B cell (primary cell): ENCODE measurements at regions not wholly inside any gene's neighbourhood (a gene's known extent, or its start where the extent isn't known, plus 50 kb on each side); places are given as distances from the start of the nearest gene placed in this dataset.

Experiments used
- ATAC-seq: fragments of 200-7000 bp; cut with Tn5 transposase; one replicate; pipeline ENCODE4 v1.10.0; 2021; ENCODE audit warnings: low read depth, mild to moderate bottlenecking, moderate number of reproducible peaks, moderate library complexity
- CTCF ChIA-PET: fragments of 350-600 bp; sonication (Branson Sonifier 250); formaldehyde crosslinking; loops from one replicate; lab custom pipeline; 2021; ENCODE audit warnings: antibody characterized with exemption, inconsistent platforms; lab: Charles Lee
- POLR2A ChIA-PET: fragments of 350-600 bp; sonication (Branson Sonifier 250); formaldehyde crosslinking; loops from one replicate; lab custom pipeline; 2021; ENCODE audit warnings: antibody characterized with exemption; lab: Charles Lee
- DNase-seq: peaks from one replicate; pipeline ENCODE4 v3.0.0; 2013
- H2AFZ ChIP-seq: 2 replicates; pipeline ENCODE4 v1.6.1; 2012; ENCODE audit warnings: mild to moderate bottlenecking, low read depth, low read length; ENCODE audit not compliant: insufficient read depth, poor library complexity, severe bottlenecking
- H3K27ac ChIP-seq, 2 donors: 1 replicate in 1 of 2; 2 replicates in 1 of 2; pipeline ENCODE4 v1.5.1; 2012 to 2013; ENCODE audit warnings: low read length in 2 of 2, mild to moderate bottlenecking in 2 of 2, moderate library complexity in 1 of 2
- H3K27me3 ChIP-seq, 4 experiments: fragments of 200-600 bp in 1 of 4; sonication (generic) in 1 of 4; replicated peaks in 1 of 4; 1 replicate in 2 of 4; 2 replicates in 2 of 4; pipeline versions ENCODE4 v1.6.1 to v1.7.0; 2013 to 2016; ENCODE audit warnings: low read length in 3 of 4, mild to moderate bottlenecking in 2 of 4, mixed read lengths in 1 of 4, moderate library complexity in 1 of 4; ENCODE audit not compliant: insufficient read depth in 4 of 4, control insufficient read depth in 3 of 4; ENCODE audit errors: control extremely low read depth in 1 of 4
- H3K36me3 ChIP-seq, 2 experiments: replicated peaks in 1 of 2; 1 replicate in 1 of 2; 2 replicates in 1 of 2; pipeline versions ENCODE4 v1.6.1 to v1.7.1; 2013; ENCODE audit warnings: low read length in 1 of 2; ENCODE audit not compliant: insufficient read depth in 2 of 2, control insufficient read depth in 1 of 2; ENCODE audit errors: control extremely low read depth in 1 of 2, extremely low read depth in 1 of 2
- H3K4me1 ChIP-seq, 2 donors: fragments of 200-600 bp in 1 of 2; sonication (generic) in 1 of 2; 1 replicate in 1 of 2; 2 replicates in 1 of 2; pipeline versions ENCODE4 v1.5.1 to v1.6.1; 2013 to 2017; ENCODE audit warnings: low read length in 2 of 2; ENCODE audit not compliant: control insufficient read depth in 2 of 2, insufficient read depth in 2 of 2
- H3K4me2 ChIP-seq: replicated peaks from 2 replicates; pipeline ENCODE3; 2012; ENCODE audit warnings: mild to moderate bottlenecking, low read depth, low read length; ENCODE audit not compliant: poor library complexity, severe bottlenecking
- H3K4me3 ChIP-seq, 5 experiments: fragments of 200-600 bp in 1 of 5; sonication (generic) in 1 of 5; 1 replicate in 3 of 5; 2 replicates in 2 of 5; pipeline versions ENCODE4 v1.5.1 to v1.7.0; 2011 to 2016; ENCODE audit warnings: low read length in 4 of 5, mild to moderate bottlenecking in 4 of 5, low read depth in 2 of 5, control low read depth in 1 of 5, moderate library complexity in 1 of 5; ENCODE audit not compliant: insufficient read depth in 1 of 5; ENCODE audit errors: control extremely low read depth in 1 of 5, extremely low read depth in 1 of 5
- H3K79me2 ChIP-seq: fragments of 200-600 bp; sonication (generic); one replicate; pipeline ENCODE4 v1.6.0; 2016; ENCODE audit warnings: low read length; ENCODE audit not compliant: control insufficient read depth, insufficient read depth
- H3K9ac ChIP-seq: fragments of 200-600 bp; sonication (generic); 2 replicates; pipeline ENCODE4 v1.6.1; 2017; ENCODE audit warnings: mild to moderate bottlenecking, low read length, moderate library complexity
- H3K9me3 ChIP-seq, 3 donors: one replicate each; pipeline versions ENCODE4 v1.6.1 to v1.7.1; 2013; ENCODE audit warnings: low read length in 2 of 3; ENCODE audit not compliant: control insufficient read depth in 2 of 3, insufficient read depth in 1 of 3; ENCODE audit errors: control extremely low read depth in 1 of 3
- H4K20me1 ChIP-seq: 2 replicates; pipeline ENCODE4 v1.6.0; 2012; ENCODE audit warnings: mild to moderate bottlenecking, low read length; ENCODE audit not compliant: insufficient read depth, control insufficient read depth, poor library complexity, severe bottlenecking
- H3K27ac Mint-ChIP-seq: one replicate; pipeline ENCODE4 v1.8.0; 2021; ENCODE audit warnings: mixed read lengths
- H3K27me3 Mint-ChIP-seq: one replicate; pipeline ENCODE4 v1.8.0; 2021; ENCODE audit warnings: mixed read lengths
- H3K4me1 Mint-ChIP-seq: one replicate; pipeline ENCODE4 v1.8.0; 2021; ENCODE audit warnings: mixed read lengths
- H3K4me3 Mint-ChIP-seq: one replicate; pipeline ENCODE4 v1.8.0; 2021; ENCODE audit warnings: mixed read lengths
- H3K9me3 Mint-ChIP-seq: one replicate; pipeline ENCODE4 v1.8.0; 2022; ENCODE audit warnings: mixed read lengths; ENCODE audit not compliant: insufficient read depth
- CTCF ChIP-seq: fragments of 200-600 bp; IDR thresholded peaks from one replicate; pipeline ENCODE4 v1.8.0; 2022; ENCODE audit warnings: antibody characterized with exemption, mild to moderate bottlenecking
- EZH2 ChIP-seq: IDR thresholded peaks from 2 replicates; pipeline ENCODE4 v1.6.1; 2012; ENCODE audit warnings: borderline replicate concordance, low read depth, mild to moderate bottlenecking, moderate library complexity, low read length; ENCODE audit not compliant: insufficient read depth, poor library complexity, severe bottlenecking
- WGBS: methylation state at CpG from one replicate; pipeline ENCODE4 v1.1.5; 2013; ENCODE audit warnings: missing lambda C conversion rate; ENCODE audit not compliant: insufficient coverage; 5-methylcytosine and 5-hydroxymethylcytosine counted together
- intact Hi-C: fragments of 100-400 bp; cut with micrococcal nuclease; formaldehyde crosslinking; loops from one replicate; pipeline ENCODE4 v1.10.0; 2022

- Histone ChIP-seq H3K27ac (no peak overlapping the region), H3K79me2 (no peaks in the 10 kb centered on the region), H2AFZ (no peak overlapping the region), H3K4me2 (no peak overlapping the region), H3K27me3 (no peaks in the 10 kb centered on the region), H4K20me1 (no peaks in the 10 kb centered on the region), H3K4me3 (no peak overlapping the region), H3K9ac (no peak overlapping the region), H3K4me1 (no peaks in the 10 kb centered on the region), H3K36me3 (no peaks in the 10 kb centered on the region), H3K9me3 (no peaks in the 10 kb centered on the region)
- H3K27me3 Mint-ChIP-seq: no peaks in the 10 kb centered on the region
- no peak for TF ChIP-seq EZH2
- no peak for TF ChIP-seq CTCF
- no peak overlapping the region for H3K27ac Mint-ChIP-seq
- intact Hi-C loops: no loop called here
- CTCF ChIA-PET: no interaction called here
- DNase-seq (no peak), ATAC-seq (no peak)
- WGBS: 80% methylated on average over 1 of the region's 1 CpG
- POLR2A ChIA-PET: no interaction called here
- no peaks in the 10 kb centered on the region for H3K4me1 Mint-ChIP-seq
- H3K4me3 Mint-ChIP-seq: no peak overlapping the region
- H3K9me3 Mint-ChIP-seq: no peaks in the 10 kb centered on the region
Measured at GRCh38 chr3:74145277-74145676, 469.2 kb downstream of the CNTN3 start.

GRCh38 chr3:74139648-74140047, 474.8 kb downstream of the CNTN3 start:
- H3K27me3 ChIP-seq: no peaks in the 10 kb centered on the region
- TF ChIP-seq EZH2: no peak
- TF ChIP-seq CTCF: no peak
- intact Hi-C loops: no loop called here
- H4K20me1 ChIP-seq: no peaks in the 10 kb centered on the region
- no peak overlapping the region for H3K9ac ChIP-seq
- CTCF ChIA-PET: no interaction called here
- WGBS: no CpG with 5 or more reads among the region's 3 CpGs
- ATAC-seq (no peak), DNase-seq (no peak)
- Mint-ChIP-seq H3K4me1 (no peaks in the 10 kb centered on the region), H3K27ac (no peak overlapping the region), H3K4me3 (no peak overlapping the region), H3K9me3 (no peaks in the 10 kb centered on the region), H3K27me3 (no peaks in the 10 kb centered on the region)
- no peak overlapping the region for H3K27ac ChIP-seq
- no peaks in the 10 kb centered on the region for H3K4me1 ChIP-seq
- POLR2A ChIA-PET: no interaction called here
- H3K9me3 ChIP-seq: peaks cover 0 to 4% (median 0%) of the 10 kb centered on the region in 3 donors
- no peak overlapping the region for H3K4me3 ChIP-seq
- H2AFZ ChIP-seq: no peak overlapping the region
- no peaks in the 10 kb centered on the region for H3K79me2 ChIP-seq
- no peak overlapping the region for H3K4me2 ChIP-seq
- no peaks in the 10 kb centered on the region for H3K36me3 ChIP-seq
